Lower leg skin (tissue), 3 donors: ENCODE measurements at regions not wholly inside any gene's neighbourhood (a gene's known extent, or its start where the extent isn't known, plus 50 kb on each side); places are given as distances from the start of the nearest gene placed in this dataset.

Source experiments
- CTCF ChIP-seq, 3 donors: fragments of 450-650 bp; IDR thresholded peaks; one replicate each; pipeline ENCODE4 v1.5.1; 2016; ENCODE audit warnings: antibody characterized with exemption in 3 of 3, mild to moderate bottlenecking in 3 of 3, moderate library complexity in 2 of 3
- POLR2A ChIP-seq, 2 donors: fragments of 450-650 bp; IDR thresholded peaks; one replicate each; pipeline ENCODE4 v1.6.1; 2016 to 2017; ENCODE audit warnings: antibody characterized with exemption in 2 of 2, mild to moderate bottlenecking in 1 of 2, moderate library complexity in 1 of 2

GRCh38 chr10:8334631-8335030 lies 280.1 kb downstream of the GATA3 start:
- TF ChIP-seq POLR2A (IDR thresholded peaks at IDR 0.05) = no peak
- TF ChIP-seq CTCF (IDR thresholded peaks at IDR 0.05) = no peak
